ENCODE measurements at regions not wholly inside any gene's neighbourhood (a gene's known extent, or its start where the extent isn't known, plus 50 kb on each side); places are given as distances from the start of the nearest gene placed in this dataset.

DNA sequence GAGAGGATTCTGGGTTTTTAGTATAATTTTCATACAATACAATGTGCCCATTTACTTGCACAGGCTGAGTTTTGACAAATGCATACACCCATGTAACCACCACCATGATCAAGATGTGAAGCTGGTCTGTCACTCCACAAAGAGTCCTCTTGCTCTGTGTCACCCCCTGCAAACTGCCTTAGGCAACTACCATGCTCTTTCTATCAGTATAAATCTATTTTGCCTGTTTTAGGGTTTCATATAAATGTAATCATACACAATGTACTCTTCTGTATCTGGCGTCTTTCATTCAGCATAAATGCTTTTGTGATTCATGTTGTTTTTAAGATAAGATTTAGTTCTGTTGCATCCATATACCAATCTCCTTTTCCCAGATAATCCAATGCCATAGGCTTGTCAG, 181.9 kb upstream of the KCNG1 start:
- TF ChIP-seq, protein P1, sequence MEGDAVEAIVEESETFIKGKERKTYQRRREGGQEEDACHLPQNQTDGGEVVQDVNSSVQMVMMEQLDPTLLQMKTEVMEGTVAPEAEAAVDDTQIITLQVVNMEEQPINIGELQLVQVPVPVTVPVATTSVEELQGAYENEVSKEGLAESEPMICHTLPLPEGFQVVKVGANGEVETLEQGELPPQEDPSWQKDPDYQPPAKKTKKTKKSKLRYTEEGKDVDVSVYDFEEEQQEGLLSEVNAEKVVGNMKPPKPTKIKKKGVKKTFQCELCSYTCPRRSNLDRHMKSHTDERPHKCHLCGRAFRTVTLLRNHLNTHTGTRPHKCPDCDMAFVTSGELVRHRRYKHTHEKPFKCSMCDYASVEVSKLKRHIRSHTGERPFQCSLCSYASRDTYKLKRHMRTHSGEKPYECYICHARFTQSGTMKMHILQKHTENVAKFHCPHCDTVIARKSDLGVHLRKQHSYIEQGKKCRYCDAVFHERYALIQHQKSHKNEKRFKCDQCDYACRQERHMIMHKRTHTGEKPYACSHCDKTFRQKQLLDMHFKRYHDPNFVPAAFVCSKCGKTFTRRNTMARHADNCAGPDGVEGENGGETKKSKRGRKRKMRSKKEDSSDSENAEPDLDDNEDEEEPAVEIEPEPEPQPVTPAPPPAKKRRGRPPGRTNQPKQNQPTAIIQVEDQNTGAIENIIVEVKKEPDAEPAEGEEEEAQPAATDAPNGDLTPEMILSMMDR (optimal IDR thresholded peaks at IDR 0.05 in 1 of 3, IDR thresholded peaks at IDR 0.05 in 1 of 3, conservative IDR thresholded peaks at IDR 0.05 in 1 of 3; ENCODE audit: extremely low read depth in 1 of 3, insufficient read depth in 2 of 3, low read length in 3 of 3), result no peak
- TF ChIP-seq EZH2 (IDR thresholded peaks at IDR 0.05; ENCODE audit: low read length), result no peak
